ENCODE measurements at regions not wholly inside any gene's neighbourhood (a gene's known extent, or its start where the extent isn't known, plus 50 kb on each side); places are given as distances from the start of the nearest gene placed in this dataset.

GRCh38 chr13:73189776-73190175 is 131.0 kb downstream of the KLF5 start:
- TF ChIP-seq, protein P1, sequence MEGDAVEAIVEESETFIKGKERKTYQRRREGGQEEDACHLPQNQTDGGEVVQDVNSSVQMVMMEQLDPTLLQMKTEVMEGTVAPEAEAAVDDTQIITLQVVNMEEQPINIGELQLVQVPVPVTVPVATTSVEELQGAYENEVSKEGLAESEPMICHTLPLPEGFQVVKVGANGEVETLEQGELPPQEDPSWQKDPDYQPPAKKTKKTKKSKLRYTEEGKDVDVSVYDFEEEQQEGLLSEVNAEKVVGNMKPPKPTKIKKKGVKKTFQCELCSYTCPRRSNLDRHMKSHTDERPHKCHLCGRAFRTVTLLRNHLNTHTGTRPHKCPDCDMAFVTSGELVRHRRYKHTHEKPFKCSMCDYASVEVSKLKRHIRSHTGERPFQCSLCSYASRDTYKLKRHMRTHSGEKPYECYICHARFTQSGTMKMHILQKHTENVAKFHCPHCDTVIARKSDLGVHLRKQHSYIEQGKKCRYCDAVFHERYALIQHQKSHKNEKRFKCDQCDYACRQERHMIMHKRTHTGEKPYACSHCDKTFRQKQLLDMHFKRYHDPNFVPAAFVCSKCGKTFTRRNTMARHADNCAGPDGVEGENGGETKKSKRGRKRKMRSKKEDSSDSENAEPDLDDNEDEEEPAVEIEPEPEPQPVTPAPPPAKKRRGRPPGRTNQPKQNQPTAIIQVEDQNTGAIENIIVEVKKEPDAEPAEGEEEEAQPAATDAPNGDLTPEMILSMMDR (conservative IDR thresholded peaks at IDR 0.05): no peak
- H3K27ac ChIP-seq: no peak overlapping the region

- no peak overlapping the region for H3K27ac ChIP-seq
- TF ChIP-seq, protein P1 (conservative IDR thresholded peaks at IDR 0.05): no peak
These were observed 130.6 kb downstream of the KLF5 start for GRCh38 chr13:73189362-73189761.

DNA sequence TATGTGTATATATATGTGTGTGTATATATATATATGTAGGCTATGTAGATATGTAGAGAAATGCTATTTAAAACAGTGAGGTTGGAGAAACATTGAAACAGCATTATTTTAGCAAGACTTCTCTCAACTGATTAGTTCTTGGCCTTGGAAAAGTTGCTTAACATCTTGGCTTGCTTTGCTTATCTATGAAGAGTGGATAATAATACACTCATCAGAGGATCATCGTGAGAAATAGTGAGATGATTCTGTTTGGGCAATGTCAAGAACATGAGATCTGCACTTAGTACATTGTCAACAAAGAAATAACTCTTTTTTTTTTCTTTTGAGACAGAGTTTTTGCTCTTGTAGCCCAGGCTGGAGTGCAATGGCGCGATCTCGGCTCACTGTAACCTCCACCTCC is 128.3 kb downstream of the KLF5 start:
- H3K27ac ChIP-seq: no peak overlapping the region
- TF ChIP-seq, protein P1 (conservative IDR thresholded peaks at IDR 0.05): no peak

GRCh38 chr13:73179650-73180274 is 121.0 kb downstream of the KLF5 start:
- no peak overlapping the region for H3K27ac ChIP-seq
- TF ChIP-seq, protein P1 (conservative IDR thresholded peaks at IDR 0.05): no peak

- H3K27ac ChIP-seq: no peak overlapping the region
- TF ChIP-seq, protein P1 (conservative IDR thresholded peaks at IDR 0.05): no peak
These were observed 119.2 kb downstream of the KLF5 start for GRCh38 chr13:73177916-73178565.

- TF ChIP-seq, protein P1 (conservative IDR thresholded peaks at IDR 0.05): no peak
These were observed 118.2 kb downstream of the KLF5 start for GRCh38 chr13:73177017-73177416.

GRCh38 chr13:73174521-73175010 is 115.8 kb downstream of the KLF5 start:
- no peak overlapping the region for H3K27ac ChIP-seq
- TF ChIP-seq, protein P1 (conservative IDR thresholded peaks at IDR 0.05): no peak

More at GRCh38 chr13:73177017-73177416, 118.2 kb downstream of the KLF5 start:
- no peak overlapping the region for H3K27ac ChIP-seq
